SK-N-SH treated with all-trans-retinoic acid at 6 μM for 48 hours (cell line): ENCODE measurements at regions not wholly inside any gene's neighbourhood (a gene's known extent, or its start where the extent isn't known, plus 50 kb on each side); places are given as distances from the start of the nearest gene placed in this dataset.

ENCODE experiments used
- ARNTL ChIP-seq: fragments of 450-650 bp; formaldehyde crosslinking; IDR thresholded peaks from 2 replicates; pipeline ENCODE4 v1.5.0; 2020; ENCODE audit warnings: low read depth, mild to moderate bottlenecking, moderate library complexity, borderline replicate concordance
- CSDC2 ChIP-seq: fragments of 250-450 bp; sonication (Bioruptor Pico); IDR thresholded peaks from 2 replicates; pipeline ENCODE4 v1.5.0; 2020; ENCODE audit warnings: mild to moderate bottlenecking, moderate library complexity
- ESRRG ChIP-seq: fragments of 250-450 bp; sonication (Bioruptor Pico); IDR thresholded peaks from 2 replicates; pipeline ENCODE4 v1.6.1; 2021; ENCODE audit warnings: mild to moderate bottlenecking
- ZNF565 ChIP-seq: fragments of 450-650 bp; formaldehyde crosslinking; conservative IDR thresholded peaks from 2 replicates; pipeline ENCODE4 v1.5.0; 2020; ENCODE audit warnings: low read depth, mild to moderate bottlenecking, moderate library complexity

- TF ChIP-seq CSDC2 (CRISPR knock-in tag) (no peak), ZNF565 (no peak), ARNTL (CRISPR knock-in tag) (no peak), ESRRG (CRISPR knock-in tag) (no peak)
These were observed 295.8 kb upstream of the PARD3B start for GRCh38 chr2:204249437-204249836.
